ENCODE measurements at regions not wholly inside any gene's neighbourhood (a gene's known extent, or its start where the extent isn't known, plus 50 kb on each side); places are given as distances from the start of the nearest gene placed in this dataset.
"Not testable (repeated sequence)": the region's sequence is repeated elsewhere in the genome, so short reads cannot be mapped to it uniquely, and the experiment has no call there.

GRCh38 chr12:7591531-7591930 lies 74.2 kb downstream of the APOBEC1 start:
- WGBS (ENCODE audit: insufficient coverage), result 89% methylated on average over 3 of the region's 4 CpGs
- no peak overlapping the region for H3K4me3 ChIP-seq (ENCODE audit: low read length)
- TF ChIP-seq CTCF (IDR thresholded peaks at IDR 0.05), result no peak
- no peak overlapping the region for H3K27ac ChIP-seq (ENCODE audit: low read length)
- Mint-ChIP-seq H3K36me3 (no peaks in the 10 kb centered on the region), H3K4me3 (no peak overlapping the region), H3K4me1 (peaks cover 5% of the 10 kb centered on the region in 2 donors), H3K9me3 (no peaks in the 10 kb centered on the region), H3K27ac (no peak overlapping the region), H3K27me3 (ENCODE audit: low read depth in 2 of 2) (peaks cover 18 to 36% of the 10 kb centered on the region in 2 donors)
- no peaks in the 10 kb centered on the region for H3K9me3 ChIP-seq (ENCODE audit: control insufficient read depth, insufficient read depth, low read length)
- intact Hi-C loops (cut with micrococcal nuclease), result no loop called here
- ATAC-seq (no peak), DNase-seq (no peak)
- no peaks in the 10 kb centered on the region for H3K4me1 ChIP-seq (ENCODE audit: control insufficient read depth, insufficient read depth, low read length)
- H3K27me3 ChIP-seq (ENCODE audit: control insufficient read depth, insufficient read depth, low read length), result no peaks in the 10 kb centered on the region
- no peaks in the 10 kb centered on the region for H3K36me3 ChIP-seq (ENCODE audit: control insufficient read depth, insufficient read depth, low read length)

GRCh38 chr12:7590085-7590484 lies 75.6 kb downstream of the APOBEC1 start:
- H3K4me3 ChIP-seq (ENCODE audit: low read length); ATAC-seq; H3K9me3 Mint-ChIP-seq; H3K4me1 Mint-ChIP-seq; intact Hi-C loops (cut with micrococcal nuclease); H3K36me3 Mint-ChIP-seq; H3K4me1 ChIP-seq (ENCODE audit: control insufficient read depth, insufficient read depth, low read length); H3K36me3 ChIP-seq (ENCODE audit: control insufficient read depth, insufficient read depth, low read length); DNase-seq; H3K4me3 Mint-ChIP-seq; H3K27ac ChIP-seq (ENCODE audit: low read length); H3K27me3 ChIP-seq (ENCODE audit: control insufficient read depth, insufficient read depth, low read length); H3K27ac Mint-ChIP-seq; H3K9me3 ChIP-seq (ENCODE audit: control insufficient read depth, insufficient read depth, low read length): not testable (repeated sequence)
- peaks cover 20 to 44% of the 10 kb centered on the region in 2 donors for H3K27me3 Mint-ChIP-seq (ENCODE audit: low read depth in 2 of 2)
- WGBS (ENCODE audit: insufficient coverage), result 95% methylated on average over 18 of the region's 27 CpGs

GRCh38 chr12:7588742-7589329 lies 76.9 kb downstream of the APOBEC1 start:
- intact Hi-C loops (cut with micrococcal nuclease), result loop anchor here (1.0 kb wide), 1 partner anchor 49 kb away; no protein-coding TSS in a partner anchor
- WGBS (ENCODE audit: insufficient coverage), result 15% methylated on average over 4 of the region's 4 CpGs
- H3K36me3 Mint-ChIP-seq; H3K27me3 ChIP-seq (ENCODE audit: control insufficient read depth, insufficient read depth, low read length); H3K4me1 Mint-ChIP-seq; H3K9me3 ChIP-seq (ENCODE audit: control insufficient read depth, insufficient read depth, low read length); H3K4me3 Mint-ChIP-seq; H3K4me3 ChIP-seq (ENCODE audit: low read length); H3K4me1 ChIP-seq (ENCODE audit: control insufficient read depth, insufficient read depth, low read length); H3K27ac Mint-ChIP-seq; H3K27ac ChIP-seq (ENCODE audit: low read length); H3K9me3 Mint-ChIP-seq; H3K36me3 ChIP-seq (ENCODE audit: control insufficient read depth, insufficient read depth, low read length): not testable (repeated sequence)
- H3K27me3 Mint-ChIP-seq (ENCODE audit: low read depth in 2 of 2), result peaks cover 25 to 48% of the 10 kb centered on the region in 2 donors
- peak in 2 of 3 donors; percentile 40 to 66 for ATAC-seq
- peak; percentile 59 for TF ChIP-seq CTCF (IDR thresholded peaks at IDR 0.05)
- DNase-seq, result peak in 1 of 2 donors; percentile 75

- ATAC-seq; H3K4me3 ChIP-seq (ENCODE audit: low read length); intact Hi-C loops (cut with micrococcal nuclease); H3K27ac Mint-ChIP-seq; H3K9me3 Mint-ChIP-seq; H3K9me3 ChIP-seq (ENCODE audit: control insufficient read depth, insufficient read depth, low read length); H3K36me3 ChIP-seq (ENCODE audit: control insufficient read depth, insufficient read depth, low read length); H3K4me1 Mint-ChIP-seq; DNase-seq; H3K27ac ChIP-seq (ENCODE audit: low read length); H3K27me3 ChIP-seq (ENCODE audit: control insufficient read depth, insufficient read depth, low read length); H3K4me1 ChIP-seq (ENCODE audit: control insufficient read depth, insufficient read depth, low read length); H3K4me3 Mint-ChIP-seq; H3K36me3 Mint-ChIP-seq: not testable (repeated sequence)
- H3K27me3 Mint-ChIP-seq (ENCODE audit: low read depth in 2 of 2), result peaks cover 30 to 65% of the 10 kb centered on the region in 2 donors
- 96% methylated on average over 1 of the region's 1 CpG for WGBS (ENCODE audit: insufficient coverage)
These were observed 80.6 kb upstream of the CD163 start for GRCh38 chr12:7584137-7584536.
